HEK293 (cell line): ENCODE measurements at regions not wholly inside any gene's neighbourhood (a gene's known extent, or its start where the extent isn't known, plus 50 kb on each side); places are given as distances from the start of the nearest gene placed in this dataset.

Experiments used
- CTCF ChIA-PET: fragments of 350-600 bp; formaldehyde crosslinking; extraction: SDS; loops from one replicate; lab custom pipeline; 2021; ENCODE audit warnings: antibody characterized with exemption; lab: Yijun Ruan, JAX
- POLR2A ChIA-PET: fragments of 300-600 bp; formaldehyde crosslinking; extraction: SDS; loops from one replicate; lab custom pipeline; 2020; ENCODE audit warnings: antibody characterized with exemption, inconsistent platforms; lab: Yijun Ruan, JAX
- H3K27ac ChIP-seq: fragments of 200-500 bp; sonication (Bioruptor generic); 2 replicates; pipeline ENCODE4 v1.5.1; 2014; ENCODE audit warnings: low read depth, low read length, control low read depth, inconsistent platforms; ENCODE audit errors: extremely low read depth
- H3K36me3 ChIP-seq, 2 experiments: fragments of 200-500 bp in 1 of 2; sonication (Bioruptor generic) in 1 of 2; 1 replicate in 1 of 2; 2 replicates in 1 of 2; pipeline ENCODE4 v1.5.1; 2014 to 2017; ENCODE audit warnings: inconsistent platforms in 2 of 2, low read length in 2 of 2; ENCODE audit not compliant: control insufficient read depth in 2 of 2, insufficient read depth in 1 of 2
- H3K4me1 ChIP-seq: fragments of 200-500 bp; sonication (Bioruptor generic); 2 replicates; pipeline ENCODE4 v1.5.1; 2014; ENCODE audit warnings: mild to moderate bottlenecking, low read length, inconsistent platforms; ENCODE audit not compliant: control insufficient read depth, insufficient read depth
- H3K4me3 ChIP-seq: 2 replicates; pipeline ENCODE4 v1.5.1; 2011; ENCODE audit warnings: low read depth, mild to moderate bottlenecking, control low read depth, low read length, moderate library complexity
- H3K9me3 ChIP-seq: fragments of 200-500 bp; sonication (Bioruptor generic); 2 replicates; pipeline ENCODE4 v1.5.1; 2014; ENCODE audit warnings: low read depth, low read length, inconsistent platforms; ENCODE audit not compliant: control insufficient read depth, insufficient read depth
- OSR2 ChIP-seq: fragments of 450-650 bp; formaldehyde crosslinking; IDR thresholded peaks from 2 replicates; pipeline ENCODE4 v1.5.1; 2016; ENCODE audit warnings: missing biosample characterization, missing genetic modification characterization
- ZNF2 ChIP-seq: fragments of 450-650 bp; formaldehyde crosslinking; IDR thresholded peaks from 2 replicates; pipeline ENCODE4 v1.5.1; 2016; ENCODE audit warnings: missing biosample characterization, missing genetic modification characterization
- ZNF37A ChIP-seq: fragments of 450-650 bp; IDR thresholded peaks from 2 replicates; pipeline ENCODE4 v1.5.1; 2018; ENCODE audit warnings: missing biosample characterization, missing genetic modification characterization
- ZNF416 ChIP-seq: fragments of 450-650 bp; formaldehyde crosslinking; IDR thresholded peaks from 2 replicates; pipeline ENCODE4 v1.5.1; 2016; ENCODE audit warnings: missing biosample characterization, missing genetic modification characterization
- ZNF626 ChIP-seq: fragments of 450-650 bp; sonication (Bioruptor Pico); formaldehyde crosslinking; IDR thresholded peaks from 2 replicates; pipeline ENCODE4 v1.5.1; 2018; ENCODE audit warnings: missing biosample characterization, missing genetic modification characterization, inconsistent platforms
- ZNF660 ChIP-seq: fragments of 450-650 bp; IDR thresholded peaks from 2 replicates; pipeline ENCODE4 v1.5.1; 2018; ENCODE audit warnings: missing biosample characterization, mild to moderate bottlenecking, missing genetic modification characterization
- ZSCAN16 ChIP-seq: fragments of 450-650 bp; formaldehyde crosslinking; IDR thresholded peaks from 2 replicates; pipeline ENCODE4 v1.5.1; 2016; ENCODE audit warnings: missing biosample characterization, missing genetic modification characterization
- TF ChIP-seq, protein P1 (sequence below): fragments of 450-650 bp; formaldehyde crosslinking; IDR thresholded peaks from 2 replicates; pipeline ENCODE4; 2016; ENCODE audit warnings: missing biosample characterization, missing genetic modification characterization
- TF ChIP-seq, protein P2 (sequence below): fragments of 450-650 bp; formaldehyde crosslinking; IDR thresholded peaks from 2 replicates; pipeline ENCODE4 v1.5.1; 2016; ENCODE audit warnings: missing biosample characterization, missing genetic modification characterization

DNA sequence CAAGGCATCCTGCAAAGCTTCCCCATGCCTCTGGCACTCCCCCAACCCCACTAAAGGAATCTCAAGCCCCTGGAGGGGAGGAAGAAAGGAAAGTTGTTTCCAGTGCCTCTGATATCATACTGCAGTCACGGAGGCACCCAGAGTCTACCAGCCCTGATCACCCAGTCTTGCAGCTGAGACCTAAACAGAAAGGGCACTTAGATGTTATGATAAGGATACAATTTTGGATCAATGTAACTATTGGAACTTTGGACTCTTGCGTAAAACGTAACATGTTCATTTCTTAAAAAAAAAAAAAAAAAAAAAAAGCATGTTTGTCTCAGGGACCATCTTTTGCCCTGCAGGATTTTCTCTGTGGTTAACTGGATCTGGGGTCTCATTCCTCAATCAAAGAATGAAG, 52.4 kb upstream of the COX10 start:
- no peak overlapping the region for H3K4me3 ChIP-seq
- H3K36me3 ChIP-seq, result no peaks in the 10 kb centered on the region
- no peaks in the 10 kb centered on the region for H3K4me1 ChIP-seq
- ChIA-PET CTCF (interaction anchor here (0.6 kb wide), 1 partner anchor 198 kb away, joined by 3 read pairs; no protein-coding TSS in a partner anchor), POLR2A (no interaction called here)
- no peaks in the 10 kb centered on the region for H3K9me3 ChIP-seq
- no peak overlapping the region for H3K27ac ChIP-seq
- TF ChIP-seq OSR2 (tag by site-specific recombination) (no peak), ZNF416 (tag by site-specific recombination) (no peak), ZNF660 (tag by site-specific recombination) (no peak), ZNF626 (tag by site-specific recombination) (no peak), ZNF37A (tag by site-specific recombination) (no peak), ZSCAN16 (tag by site-specific recombination) (no peak)
- TF ChIP-seq, protein P1, sequence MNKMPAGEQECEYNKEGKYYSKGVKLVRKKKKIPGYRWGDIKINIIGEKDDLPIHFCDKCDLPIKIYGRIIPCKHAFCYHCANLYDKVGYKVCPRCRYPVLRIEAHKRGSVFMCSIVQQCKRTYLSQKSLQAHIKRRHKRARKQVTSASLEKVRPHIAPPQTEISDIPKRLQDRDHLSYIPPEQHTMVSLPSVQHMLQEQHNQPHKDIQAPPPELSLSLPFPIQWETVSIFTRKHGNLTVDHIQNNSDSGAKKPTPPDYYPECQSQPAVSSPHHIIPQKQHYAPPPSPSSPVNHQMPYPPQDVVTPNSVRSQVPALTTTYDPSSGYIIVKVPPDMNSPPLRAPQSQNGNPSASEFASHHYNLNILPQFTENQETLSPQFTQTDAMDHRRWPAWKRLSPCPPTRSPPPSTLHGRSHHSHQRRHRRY (tag by site-specific recombination), result no peak
- TF ChIP-seq, all 188 proteins: peak for 0

DNA sequence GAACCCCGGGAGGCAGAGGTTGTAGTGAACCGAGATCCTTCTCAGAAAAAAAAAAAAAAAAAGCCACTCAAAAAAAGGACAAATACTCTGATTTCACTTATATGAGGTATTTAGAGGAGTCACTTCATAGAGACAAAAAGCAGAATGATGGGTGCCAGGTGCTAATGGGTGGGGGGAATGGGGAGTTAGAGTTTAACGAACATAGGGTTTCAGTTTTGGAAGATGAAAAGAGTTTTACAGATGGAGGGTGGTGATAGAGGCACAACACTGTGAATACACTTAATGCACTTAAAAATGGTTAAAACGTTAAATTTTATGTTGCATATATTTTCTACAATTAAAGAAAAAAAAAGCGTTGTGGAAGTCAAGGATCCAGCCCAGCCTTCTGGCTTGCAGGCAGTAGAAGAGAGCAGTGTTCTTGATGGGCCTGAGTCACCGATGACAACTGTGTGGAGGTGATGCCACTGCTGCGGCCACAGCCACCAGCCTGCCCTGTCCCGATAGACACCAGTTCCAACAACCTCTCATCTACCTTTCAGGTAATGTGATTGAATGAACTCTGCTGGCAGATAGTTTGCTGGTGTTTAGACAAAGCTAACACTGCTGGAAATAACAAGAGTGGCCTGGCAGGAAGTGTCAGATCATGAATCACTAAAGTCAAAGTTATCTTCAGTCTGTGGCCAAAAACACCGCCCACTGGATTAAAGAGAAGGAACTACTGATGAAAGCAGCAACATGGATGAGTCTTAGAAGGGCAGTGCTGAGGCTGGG, 49.9 kb upstream of the COX10 start:
- TF ChIP-seq, protein P2, sequence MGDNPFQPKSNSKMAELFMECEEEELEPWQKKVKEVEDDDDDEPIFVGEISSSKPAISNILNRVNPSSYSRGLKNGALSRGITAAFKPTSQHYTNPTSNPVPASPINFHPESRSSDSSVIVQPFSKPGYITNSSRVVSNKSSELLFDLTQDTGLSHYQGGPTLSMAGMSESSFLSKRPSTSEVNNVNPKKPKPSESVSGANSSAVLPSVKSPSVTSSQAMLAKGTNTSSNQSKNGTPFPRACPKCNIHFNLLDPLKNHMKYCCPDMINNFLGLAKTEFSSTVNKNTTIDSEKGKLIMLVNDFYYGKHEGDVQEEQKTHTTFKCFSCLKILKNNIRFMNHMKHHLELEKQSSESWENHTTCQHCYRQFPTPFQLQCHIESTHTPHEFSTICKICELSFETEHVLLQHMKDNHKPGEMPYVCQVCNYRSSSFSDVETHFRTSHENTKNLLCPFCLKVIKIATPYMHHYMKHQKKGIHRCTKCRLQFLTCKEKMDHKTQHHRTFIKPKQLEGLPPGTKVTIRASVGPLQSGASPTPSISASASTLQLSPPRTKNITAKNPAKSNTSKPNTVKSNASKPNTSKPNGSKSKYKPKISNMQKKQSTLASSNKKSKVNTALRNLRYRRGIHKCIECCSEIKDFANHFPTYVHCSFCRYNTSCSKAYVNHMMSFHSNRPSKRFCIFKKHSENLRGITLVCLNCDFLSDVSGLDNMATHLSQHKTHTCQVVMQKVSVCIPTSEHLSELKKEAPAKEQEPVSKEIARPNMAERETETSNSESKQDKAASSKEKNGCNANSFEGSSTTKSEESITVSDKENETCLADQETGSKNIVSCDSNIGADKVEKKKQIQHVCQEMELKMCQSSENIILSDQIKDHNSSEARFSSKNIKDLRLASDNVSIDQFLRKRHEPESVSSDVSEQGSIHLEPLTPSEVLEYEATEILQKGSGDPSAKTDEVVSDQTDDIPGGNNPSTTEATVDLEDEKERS (tag by site-specific recombination), result no peak
- TF ChIP-seq ZNF2, result no peak
- TF ChIP-seq, all 188 proteins: peak for 0
- CTCF ChIA-PET, result interaction anchor here (1.2 kb wide), 1 partner anchor 131 kb away, joined by 5 read pairs; no protein-coding TSS in a partner anchor
- no peaks in the 10 kb centered on the region for H3K36me3 ChIP-seq
- POLR2A ChIA-PET, result no interaction called here
- H3K27ac ChIP-seq, result no peak overlapping the region
- H3K4me3 ChIP-seq, result no peak overlapping the region
- no peaks in the 10 kb centered on the region for H3K4me1 ChIP-seq
- no peaks in the 10 kb centered on the region for H3K9me3 ChIP-seq
